ENCODE measurements at regions not wholly inside any gene's neighbourhood (a gene's known extent, or its start where the extent isn't known, plus 50 kb on each side); places are given as distances from the start of the nearest gene placed in this dataset.

DNA sequence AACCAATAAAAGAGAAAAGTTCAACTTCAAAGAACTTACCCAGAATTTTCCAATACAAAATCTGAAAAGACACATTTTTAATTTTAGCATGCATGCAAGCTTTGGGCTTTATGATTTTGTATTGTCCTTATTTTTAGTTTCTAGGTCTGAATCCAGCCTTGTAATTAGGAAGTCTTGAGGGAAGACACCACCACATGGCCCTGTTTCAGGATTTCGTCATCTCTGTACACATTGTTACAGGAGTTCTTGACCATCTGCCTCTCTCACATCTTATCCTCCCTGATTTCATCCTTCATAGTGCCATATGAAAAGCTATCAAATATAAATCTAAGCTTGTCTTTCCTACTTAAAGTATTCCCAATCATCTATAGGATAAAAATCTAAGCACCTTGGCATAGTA is 176.1 kb downstream of the TXNL1 start:
- peaks cover 17% of the 10 kb centered on the region for H3K9me3 Mint-ChIP-seq (ENCODE audit: low read depth)
- no peaks in the 10 kb centered on the region for H3K4me1 Mint-ChIP-seq (ENCODE audit: low read depth)
- TF ChIP-seq CTCF (IDR thresholded peaks at IDR 0.05): no peak
- no peak for DNase-seq (ENCODE audit: low spot score)
- no peak overlapping the region for H3K4me3 Mint-ChIP-seq (ENCODE audit: unreplicated experiment)
- no peaks in the 10 kb centered on the region for H3K27me3 Mint-ChIP-seq (ENCODE audit: low read depth)
- no peak overlapping the region for H3K27ac Mint-ChIP-seq (ENCODE audit: unreplicated experiment)
- no peaks in the 10 kb centered on the region for H3K36me3 Mint-ChIP-seq (ENCODE audit: low read depth)

DNA sequence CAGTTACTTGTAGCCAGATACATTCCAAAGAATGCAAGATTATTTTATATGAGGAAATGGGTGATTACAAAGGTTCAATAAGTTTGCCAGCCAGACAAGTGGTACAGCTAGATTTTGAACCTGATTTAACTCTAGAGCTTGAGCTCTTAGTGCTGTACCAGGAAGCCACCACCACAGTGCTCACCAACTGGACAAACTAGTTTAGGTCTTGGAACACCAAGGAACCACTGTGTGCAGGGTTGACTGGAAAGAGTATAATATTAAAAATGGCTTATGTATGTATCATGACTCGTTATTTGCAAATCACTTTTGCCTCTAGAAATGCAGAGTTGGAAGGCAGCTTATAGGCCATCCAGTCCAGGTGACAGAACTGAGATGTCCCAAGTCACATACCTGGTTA is 177.2 kb downstream of the TXNL1 start:
- Mint-ChIP-seq H3K27me3 (ENCODE audit: low read depth) (no peaks in the 10 kb centered on the region), H3K9me3 (ENCODE audit: low read depth) (peaks cover 17% of the 10 kb centered on the region), H3K4me3 (ENCODE audit: unreplicated experiment) (no peak overlapping the region), H3K4me1 (ENCODE audit: low read depth) (no peaks in the 10 kb centered on the region), H3K27ac (ENCODE audit: unreplicated experiment) (no peak overlapping the region), H3K36me3 (ENCODE audit: low read depth) (no peaks in the 10 kb centered on the region)
- no peak for DNase-seq (ENCODE audit: low spot score)
- no peak for TF ChIP-seq CTCF (IDR thresholded peaks at IDR 0.05)

DNA sequence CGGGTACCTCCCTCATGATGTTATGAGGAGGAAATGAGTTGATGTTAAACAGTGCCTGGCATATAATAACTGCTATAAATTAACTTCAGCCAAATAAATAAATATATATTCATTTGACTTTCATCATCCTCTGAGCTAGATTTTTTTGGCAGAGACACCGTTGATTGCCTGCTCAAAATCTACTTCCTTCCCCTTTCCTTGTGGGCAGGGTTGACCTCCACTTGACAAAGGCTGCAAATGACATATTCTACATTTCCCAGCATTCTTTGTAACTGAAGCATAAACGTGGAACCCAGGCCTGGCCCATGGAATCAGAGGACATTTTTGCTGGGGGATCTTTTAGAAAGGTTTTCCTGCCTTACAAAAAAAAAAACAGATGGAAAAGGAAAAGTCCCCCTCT is 177.8 kb downstream of the TXNL1 start:
- Mint-ChIP-seq H3K4me1 (ENCODE audit: low read depth) (no peaks in the 10 kb centered on the region), H3K9me3 (ENCODE audit: low read depth) (peaks cover 17% of the 10 kb centered on the region), H3K27me3 (ENCODE audit: low read depth) (no peaks in the 10 kb centered on the region), H3K4me3 (ENCODE audit: unreplicated experiment) (no peak overlapping the region), H3K27ac (ENCODE audit: unreplicated experiment) (no peak overlapping the region), H3K36me3 (ENCODE audit: low read depth) (no peaks in the 10 kb centered on the region)
- TF ChIP-seq CTCF (IDR thresholded peaks at IDR 0.05): no peak
- DNase-seq (ENCODE audit: low spot score): no peak

DNA sequence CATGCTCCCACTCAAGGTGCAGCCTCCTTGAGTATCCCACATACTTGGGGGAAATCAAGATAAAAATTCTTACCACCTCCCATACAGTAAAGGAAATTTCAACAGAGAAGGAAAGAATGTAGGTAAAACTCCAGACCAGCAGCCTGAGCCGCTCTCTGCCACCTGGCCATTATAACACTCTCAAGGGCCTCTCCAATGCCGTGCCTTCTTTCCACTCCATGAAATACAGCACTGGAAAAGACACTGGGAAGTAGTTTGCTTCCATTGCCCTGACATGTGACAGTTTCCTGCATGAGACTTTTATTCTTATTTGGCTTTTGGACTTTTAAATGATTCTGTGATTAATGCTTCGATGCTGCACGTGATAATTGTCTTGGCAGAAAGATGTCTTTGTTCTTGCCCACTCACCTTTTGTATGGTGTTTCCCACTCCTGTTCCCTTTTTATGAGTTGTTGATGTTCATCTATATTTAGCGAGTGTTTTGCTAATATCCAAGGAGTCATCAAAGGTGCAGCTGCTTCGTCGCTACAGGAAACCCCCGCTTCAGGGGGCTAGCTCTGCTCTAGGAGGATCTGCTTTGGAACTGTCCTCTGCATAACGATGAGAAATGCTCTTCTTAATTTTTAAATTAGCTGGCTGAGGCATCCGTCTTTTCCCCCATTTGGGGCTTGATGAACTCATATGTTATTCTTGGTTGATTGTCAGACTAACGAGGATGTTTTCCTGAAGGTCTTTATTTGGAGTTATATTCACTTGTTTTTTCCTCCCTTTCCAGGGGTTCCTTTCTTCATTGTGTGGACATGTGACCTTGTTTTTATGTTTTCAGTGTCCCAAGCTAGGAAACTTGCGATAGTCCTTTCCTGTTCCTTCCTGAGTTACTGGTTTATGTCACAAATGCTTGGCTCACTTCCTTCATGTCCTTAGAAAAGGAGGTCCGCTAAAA is 179.4 kb downstream of the TXNL1 start:
- Mint-ChIP-seq H3K36me3 (ENCODE audit: low read depth) (no peaks in the 10 kb centered on the region), H3K4me3 (ENCODE audit: unreplicated experiment) (no peak overlapping the region), H3K27ac (ENCODE audit: unreplicated experiment) (no peak overlapping the region), H3K9me3 (ENCODE audit: low read depth) (peaks cover 7% of the 10 kb centered on the region), H3K4me1 (ENCODE audit: low read depth) (no peaks in the 10 kb centered on the region), H3K27me3 (ENCODE audit: low read depth) (no peaks in the 10 kb centered on the region)
- TF ChIP-seq CTCF (IDR thresholded peaks at IDR 0.05): no peak
- no peak for DNase-seq (ENCODE audit: low spot score)

- TF ChIP-seq CTCF (IDR thresholded peaks at IDR 0.05): no peak
- Mint-ChIP-seq H3K9me3 (ENCODE audit: low read depth) (no peaks in the 10 kb centered on the region), H3K36me3 (ENCODE audit: low read depth) (no peaks in the 10 kb centered on the region), H3K4me1 (ENCODE audit: low read depth) (no peaks in the 10 kb centered on the region), H3K27ac (ENCODE audit: unreplicated experiment) (no peak overlapping the region), H3K4me3 (ENCODE audit: unreplicated experiment) (no peak overlapping the region), H3K27me3 (ENCODE audit: low read depth) (no peaks in the 10 kb centered on the region)
- DNase-seq (ENCODE audit: low spot score): no peak
Measured at GRCh38 chr18:56455874-56456273, 182.5 kb downstream of the TXNL1 start.
